GM21717 (cell line): ENCODE measurements at regions not wholly inside any gene's neighbourhood (a gene's known extent, or its start where the extent isn't known, plus 50 kb on each side); places are given as distances from the start of the nearest gene placed in this dataset.

Experiments
- ATAC-seq: cut with Tn5 transposase; IDR thresholded peaks from one replicate; pipeline ENCODE4 v1.9.1; 2021; ENCODE audit warnings: mild to moderate bottlenecking, moderate library complexity; ENCODE audit not compliant: unreplicated experiment

GRCh38 chr6:164581563-164581962, 727.8 kb downstream of the C6orf118 start:
- ATAC-seq = no peak

GRCh38 chr6:164579035-164579434, 730.4 kb downstream of the C6orf118 start:
- ATAC-seq = no peak

DNA sequence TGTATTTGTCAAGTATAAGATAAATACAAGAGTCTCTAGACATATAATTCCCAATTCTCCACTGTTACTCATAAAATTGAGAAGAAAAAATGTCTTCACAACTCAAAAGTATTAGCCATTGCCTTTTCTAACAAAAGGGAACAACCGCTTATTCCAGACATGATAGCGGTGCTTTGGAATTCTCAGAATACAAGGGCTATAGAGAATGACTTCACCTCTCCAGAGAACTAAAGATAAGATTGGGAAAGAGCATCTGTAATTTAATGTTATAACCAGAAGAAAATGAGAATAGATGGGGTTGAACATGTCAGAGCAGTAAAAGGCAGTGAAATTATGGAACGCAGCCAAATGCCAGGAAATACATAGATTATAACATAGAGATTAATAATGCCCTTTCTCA, 730.8 kb downstream of the C6orf118 start:
- no peak for ATAC-seq

- ATAC-seq = no peak
Observed at GRCh38 chr6:164570801-164571200, 738.6 kb downstream of the C6orf118 start.

DNA sequence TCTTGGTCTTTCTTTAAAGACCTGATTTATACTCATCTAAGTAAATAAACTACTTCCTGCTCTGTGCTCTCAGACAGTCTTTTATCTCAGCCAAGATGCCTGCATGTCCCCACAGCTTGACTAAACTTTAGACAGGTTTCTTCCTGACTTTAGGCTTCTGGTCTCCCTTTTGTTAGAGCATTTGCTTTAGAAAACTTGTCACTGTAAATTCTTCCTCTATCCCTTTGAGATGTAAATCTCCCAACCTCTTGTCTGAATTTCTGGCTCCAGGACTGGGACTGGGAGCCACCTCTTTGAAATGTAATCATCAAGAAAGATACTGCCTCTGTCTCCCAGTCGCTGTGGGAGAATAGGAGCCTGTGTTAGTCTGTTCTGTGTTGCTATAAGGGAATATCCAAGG, 739.9 kb downstream of the C6orf118 start:
- ATAC-seq = no peak

- ATAC-seq = no peak
Observed at GRCh38 chr6:164563924-164564323, 745.5 kb downstream of the C6orf118 start.

DNA sequence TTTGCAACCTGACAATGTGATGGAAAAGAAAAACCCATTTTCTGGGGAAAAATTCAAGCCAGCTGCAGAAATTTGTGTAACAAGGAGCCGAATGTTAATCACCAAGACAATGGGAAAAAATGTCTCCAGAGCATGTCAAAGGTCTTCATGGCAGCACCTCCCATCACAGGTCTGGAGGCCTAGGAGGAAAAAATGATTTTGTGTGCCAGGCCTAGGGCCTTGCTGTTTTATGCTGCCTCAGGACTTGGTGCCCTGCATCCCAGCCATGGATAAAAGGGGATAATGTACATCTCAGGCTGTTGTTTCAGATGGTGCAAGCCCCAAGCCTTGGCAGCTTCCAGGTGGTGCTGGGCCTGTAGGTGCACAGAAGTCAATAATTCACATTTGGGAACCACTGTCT, 747.7 kb downstream of the C6orf118 start:
- no peak for ATAC-seq

DNA sequence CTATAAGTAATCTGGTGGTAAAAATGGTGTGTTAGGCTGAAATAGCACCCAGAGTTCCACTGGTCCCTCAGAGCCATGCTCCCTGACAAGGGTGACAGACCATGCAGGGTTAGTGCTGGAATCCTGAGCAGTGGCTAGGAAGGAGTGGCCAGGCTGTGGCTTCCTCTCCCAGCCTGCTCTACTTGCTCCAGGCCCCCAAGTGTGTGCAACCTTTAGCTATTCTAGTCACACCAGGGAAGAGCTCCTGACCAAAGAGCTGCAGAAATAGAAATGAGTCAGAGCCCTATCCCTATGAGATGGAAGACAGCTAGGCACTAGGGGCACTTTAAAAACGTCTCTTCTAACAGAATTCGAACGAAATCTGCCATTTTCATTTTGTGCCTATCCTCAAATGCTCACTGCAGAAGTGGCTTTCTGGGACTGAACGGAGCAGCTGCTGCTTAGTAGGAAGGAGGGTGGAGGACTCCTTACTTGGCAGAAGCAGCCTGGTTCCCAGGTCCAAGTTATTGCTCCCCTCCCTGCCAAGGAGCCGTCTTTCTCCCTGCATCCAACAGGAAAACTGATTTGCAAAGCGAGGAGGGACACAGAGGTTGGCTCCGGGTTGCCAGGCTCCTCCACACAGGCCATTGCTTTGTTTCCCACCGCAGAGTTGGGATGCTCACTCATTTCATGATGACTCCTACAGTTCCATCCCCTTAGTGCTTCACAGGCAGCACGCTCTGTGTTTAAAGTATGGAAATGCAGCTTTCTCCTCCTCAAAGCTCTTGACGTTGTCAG, 754.5 kb downstream of the C6orf118 start:
- ATAC-seq = no peak

DNA sequence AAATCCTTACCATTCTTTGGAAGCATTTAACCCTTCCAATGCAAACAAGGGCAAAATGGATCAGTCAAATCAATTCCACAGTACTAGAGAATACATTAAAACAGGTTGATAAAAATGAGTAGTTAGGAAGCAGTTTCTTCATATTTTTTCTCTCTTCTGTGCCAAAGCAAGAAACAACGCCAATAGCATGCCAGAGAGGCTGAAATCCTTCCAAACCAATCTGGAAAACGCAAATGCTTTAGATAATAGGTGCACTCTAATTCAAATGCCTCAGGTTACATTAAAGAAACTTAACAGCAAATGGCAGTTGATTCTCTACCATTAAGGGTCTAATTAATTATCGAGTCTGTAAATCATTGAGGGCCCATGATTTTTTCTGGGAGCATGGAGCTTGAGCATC, 755.2 kb downstream of the C6orf118 start:
- no peak for ATAC-seq

DNA sequence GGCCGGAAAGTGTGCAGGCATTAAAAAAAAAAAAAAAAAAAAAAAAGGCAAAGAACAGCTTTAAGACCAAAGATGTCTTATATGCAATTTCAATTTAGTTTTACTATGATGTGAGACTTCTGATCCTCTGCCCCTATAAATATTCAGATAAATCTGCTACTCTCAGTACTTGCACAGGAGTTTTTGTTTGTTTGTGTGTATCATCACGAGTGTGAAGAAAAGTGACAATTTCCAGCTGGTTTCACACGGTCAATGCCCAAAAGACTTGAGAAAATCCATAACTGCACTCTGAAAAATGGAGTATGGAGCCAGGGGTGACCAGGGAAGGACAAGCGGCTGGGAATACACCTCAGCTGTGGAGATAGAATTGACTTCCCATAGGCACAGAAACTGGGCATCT, 757.7 kb downstream of the C6orf118 start:
- ATAC-seq = no peak

- no peak for ATAC-seq
Observed at GRCh38 chr6:164547076-164547475, 762.3 kb downstream of the C6orf118 start.

GRCh38 chr6:164546263-164546662, 763.1 kb downstream of the C6orf118 start:
- ATAC-seq = no peak

DNA sequence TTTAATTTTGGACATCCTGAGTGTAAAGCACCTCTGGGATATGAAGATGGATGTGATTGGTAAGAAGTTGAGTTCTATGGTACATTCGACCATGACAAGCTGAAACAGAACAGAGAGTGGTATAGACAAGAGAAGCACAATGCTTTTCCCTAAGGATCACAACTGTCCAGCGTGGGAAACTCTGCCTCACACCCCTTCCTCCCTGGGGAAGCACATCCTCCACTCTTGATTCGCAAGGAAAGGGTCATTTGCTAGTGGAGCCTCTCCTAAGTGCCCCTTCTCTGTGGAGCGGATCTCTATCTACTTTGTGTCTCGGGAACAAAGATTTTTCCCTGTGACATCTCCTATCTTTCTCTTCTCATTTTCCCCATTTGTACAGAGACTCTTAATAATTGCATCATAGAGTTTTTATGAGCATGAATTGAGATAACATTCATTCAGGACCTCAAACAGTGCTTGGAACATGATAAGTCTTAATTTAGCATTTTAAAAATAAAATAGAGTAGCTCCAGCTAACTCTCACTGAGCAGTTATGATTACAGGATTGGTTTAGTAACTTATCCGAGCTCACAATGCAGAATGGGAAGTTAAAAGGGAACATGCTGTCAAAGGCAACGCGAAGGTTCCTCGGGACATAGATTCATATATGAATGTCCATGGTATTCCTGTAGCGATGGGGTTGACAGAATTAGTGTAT, 775.2 kb downstream of the C6orf118 start:
- no peak for ATAC-seq

- no peak for ATAC-seq
Observed at GRCh38 chr6:164533045-164533362, 776.4 kb downstream of the C6orf118 start.

- no peak for ATAC-seq
Observed at GRCh38 chr6:164532198-164533044, 777.0 kb downstream of the C6orf118 start.

DNA sequence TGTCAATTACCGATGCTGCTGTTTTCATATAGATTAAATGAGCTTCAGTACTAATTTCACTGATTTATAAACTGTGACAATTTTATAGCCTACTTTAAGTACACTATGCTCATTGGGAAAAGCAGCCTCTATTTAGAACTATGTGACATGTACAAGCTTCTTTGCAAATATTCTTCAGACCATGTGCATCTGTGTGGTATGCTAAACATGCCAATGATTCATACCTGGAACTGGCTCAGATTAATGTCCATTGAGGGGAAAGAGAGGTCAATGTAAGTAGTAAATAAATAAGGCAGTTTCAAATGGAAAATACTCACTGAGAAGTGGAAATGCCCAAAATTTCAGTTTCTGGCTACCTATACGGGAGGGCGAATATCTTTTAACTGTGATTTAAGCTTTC, 777.7 kb downstream of the C6orf118 start:
- ATAC-seq = no peak

GRCh38 chr6:164528539-164528938, 780.9 kb downstream of the C6orf118 start:
- ATAC-seq = no peak

DNA sequence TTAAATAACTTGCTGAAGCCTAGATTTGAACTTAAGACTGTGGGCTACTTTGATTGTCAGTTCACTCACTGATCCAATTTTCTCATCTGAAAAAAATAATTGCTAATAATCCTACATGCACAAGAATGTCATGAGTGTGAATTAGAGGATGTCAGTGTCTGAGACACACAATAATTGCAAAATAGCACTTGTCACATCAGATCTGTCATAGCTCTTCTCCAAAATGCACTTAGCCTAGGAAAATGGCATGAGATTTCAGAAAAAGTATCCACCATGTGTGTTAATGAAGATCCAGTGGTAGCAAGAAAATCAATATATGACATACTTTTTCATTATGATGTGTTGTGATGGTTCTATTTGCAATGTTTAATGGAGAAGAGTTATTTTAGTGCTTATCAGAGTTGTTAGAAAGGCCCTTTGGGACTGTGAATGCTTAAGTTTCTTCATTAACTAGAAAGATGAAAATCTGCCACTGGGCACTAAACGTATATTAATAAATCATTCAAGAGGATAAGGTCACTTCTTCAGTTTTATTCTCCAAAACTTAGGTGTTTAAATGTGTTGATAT, 786.2 kb downstream of the C6orf118 start:
- ATAC-seq = no peak

- ATAC-seq = no peak
Observed at GRCh38 chr6:164520916-164521315, 788.5 kb downstream of the C6orf118 start.

GRCh38 chr6:164507206-164507940, 802.0 kb downstream of the C6orf118 start:
- no peak for ATAC-seq

DNA sequence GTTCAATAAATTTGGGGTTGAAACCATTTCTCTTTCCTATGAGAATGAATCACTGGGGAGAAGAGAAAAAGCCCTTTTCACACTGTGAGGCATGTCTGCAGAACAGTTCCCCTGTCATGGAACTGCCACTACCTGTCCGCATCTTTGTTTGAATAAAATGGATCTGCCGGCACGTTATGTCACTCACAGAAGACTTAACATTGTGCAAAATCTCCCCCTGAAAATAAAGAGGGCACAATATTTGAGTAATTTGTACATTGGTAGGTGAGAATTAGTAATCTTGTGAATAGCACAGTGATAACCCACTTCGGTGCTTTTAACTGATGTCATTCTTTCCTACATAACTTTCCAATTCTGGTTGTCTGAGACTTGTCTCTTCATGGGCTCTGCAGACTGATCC, 804.0 kb downstream of the C6orf118 start:
- no peak for ATAC-seq
